ENCODE measurements at regions not wholly inside any gene's neighbourhood (a gene's known extent, or its start where the extent isn't known, plus 50 kb on each side); places are given as distances from the start of the nearest gene placed in this dataset.

DNA sequence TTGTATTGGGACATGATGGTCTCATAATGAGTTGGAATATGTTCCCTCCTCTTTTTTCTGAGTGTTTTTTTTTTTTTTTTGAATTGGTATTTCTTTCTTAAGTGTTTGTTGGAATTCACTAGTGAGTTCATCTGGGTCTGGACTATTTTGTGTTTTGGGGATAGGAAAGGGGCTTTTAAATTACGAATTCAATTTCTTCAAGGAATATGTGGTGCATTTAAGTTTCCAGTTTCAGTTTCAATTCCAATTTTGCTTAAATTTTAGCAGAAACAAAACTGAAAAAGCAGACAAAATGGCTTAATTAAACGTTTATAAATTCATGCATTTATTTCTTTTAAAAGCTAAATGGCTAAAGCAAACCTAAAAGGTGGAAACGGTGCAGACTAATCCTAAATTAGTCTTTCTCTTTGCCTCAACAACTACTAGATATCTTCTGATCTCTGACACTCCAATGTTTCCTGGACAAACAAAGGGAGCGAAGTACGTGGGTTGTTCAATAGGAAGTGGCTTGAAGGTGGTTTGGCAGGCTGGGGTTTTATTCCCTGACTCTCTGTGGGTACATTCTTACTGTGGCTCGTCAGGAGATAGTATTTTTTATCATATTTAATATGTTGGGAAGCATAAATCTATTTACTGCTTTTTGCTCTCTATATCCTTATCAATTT is 50.0 kb upstream of the CORO2B start:
- Histone ChIP-seq H3K4me1 (ENCODE audit: control insufficient read depth in 4 of 4, insufficient read depth in 4 of 4, low read length in 3 of 4) (no peaks in the 10 kb centered on the region), H3K36me3 (ENCODE audit: control insufficient read depth in 4 of 4, insufficient read depth in 3 of 4, low read depth in 1 of 4, low read length in 3 of 4) (no peaks in the 10 kb centered on the region), H3K27ac (ENCODE audit: low read depth in 1 of 2, low read length in 2 of 2) (no peak overlapping the region), H3K9ac (ENCODE audit: low read depth in 1 of 2, low read length in 2 of 2) (no peak overlapping the region), H3K27me3 (ENCODE audit: control insufficient read depth in 4 of 4, insufficient read depth in 4 of 4, low read length in 3 of 4) (peaks cover 0 to 2% (median 0%) of the 10 kb centered on the region in 4 donors), H3K4me3 (ENCODE audit: low read depth in 1 of 3, low read length in 3 of 3) (no peak overlapping the region), H3K9me3 (ENCODE audit: control insufficient read depth in 4 of 4, low read length in 3 of 4) (peaks cover 0 to 2% (median 0%) of the 10 kb centered on the region in 4 donors)
- TF ChIP-seq EGR1 (IDR thresholded peaks at IDR 0.05; ENCODE audit: low read depth in 2 of 2) (no peak), HNF4G (IDR thresholded peaks at IDR 0.05) (no peak), MAX (IDR thresholded peaks at IDR 0.05) (no peak), NR2F2 (IDR thresholded peaks at IDR 0.05) (no peak), JUND (IDR thresholded peaks at IDR 0.05) (no peak), ATF3 (IDR thresholded peaks at IDR 0.05) (no peak), RXRA (IDR thresholded peaks at IDR 0.05) (no peak), ZBTB33 (IDR thresholded peaks at IDR 0.05) (no peak), FOXA2 (IDR thresholded peaks at IDR 0.05) (no peak), REST (IDR thresholded peaks at IDR 0.05) (no peak), RAD21 (IDR thresholded peaks at IDR 0.05) (no peak)
- 10% methylated on average over 6 of the region's 6 CpGs for WGBS
- DNase-seq (ENCODE audit: low spot score), result no peak
